ENCODE measurements at regions not wholly inside any gene's neighbourhood (a gene's known extent, or its start where the extent isn't known, plus 50 kb on each side); places are given as distances from the start of the nearest gene placed in this dataset.

GRCh38 chr21:39087238-39088030, 95.8 kb downstream of the PSMG1 start (continued):
- TF ChIP-seq BHLHE40 (IDR thresholded peaks at IDR 0.05; ENCODE audit: borderline replicate concordance in 1 of 2, low read depth in 2 of 2, low read length in 1 of 2) (no peak), RFX5 (IDR thresholded peaks at IDR 0.05; ENCODE audit: low read depth, low read length) (no peak), NR2C2 (IDR thresholded peaks at IDR 0.05; ENCODE audit: borderline replicate concordance, control insufficient read depth, insufficient read length, low read depth) (no peak), POLR2A (IDR thresholded peaks at IDR 0.05; ENCODE audit: low read depth, low read length) (no peak), TCF12 (IDR thresholded peaks at IDR 0.05; ENCODE audit: low read depth, low read length) (no peak), CREB1 (IDR thresholded peaks at IDR 0.05; ENCODE audit: low read depth) (no peak), CEBPZ (IDR thresholded peaks at IDR 0.05; ENCODE audit: low read depth, low read length) (no peak)

GRCh38 chr21:39086547-39086946, 96.7 kb downstream of the PSMG1 start:
- Histone ChIP-seq H3K4me3 (no peak overlapping the region), H3K9ac (ENCODE audit: control insufficient read depth, insufficient read depth, low read length) (no peak overlapping the region), H3K79me2 (ENCODE audit: control insufficient read depth, insufficient read depth, low read length) (no peaks in the 10 kb centered on the region), H2AFZ (ENCODE audit: control insufficient read depth, low read depth, low read length) (no peak overlapping the region), H3K9me3 (replicated peaks; ENCODE audit: control insufficient read depth, insufficient read depth, low read length) (no peaks in the 10 kb centered on the region), H3K27ac (ENCODE audit: control insufficient read depth, insufficient read depth) (no peak overlapping the region), H3K4me1 (ENCODE audit: control insufficient read depth, insufficient read depth, low read length) (no peaks in the 10 kb centered on the region), H4K20me1 (ENCODE audit: control insufficient read depth, insufficient read depth) (no peaks in the 10 kb centered on the region), H3K4me2 (ENCODE audit: control insufficient read depth, insufficient read depth) (no peak overlapping the region), H3K27me3 (replicated peaks in 1 of 2; ENCODE audit: control insufficient read depth in 2 of 2, insufficient read depth in 2 of 2, low read length in 1 of 2) (peaks cover 0 to 3% of the 10 kb centered on the region in 2 experiments; a peak in 2 of 4 replicates), H3K36me3 (ENCODE audit: control insufficient read depth in 2 of 2, insufficient read depth in 2 of 2, low read length in 1 of 2) (no peaks in the 10 kb centered on the region)
- ChIA-PET SMC1A (ENCODE audit: uncharacterized antibody, unreplicated experiment) (no interaction called here), CTCF (no interaction called here), POLR2A (no interaction called here), RAD21 (ENCODE audit: unreplicated experiment) (no interaction called here)
- ATAC-seq (no peak), DNase-seq (ENCODE audit: low read depth, low spot score) (no peak), FAIRE-seq (no peak)
- BruUV-seq (replicated peaks), result no TSS peak
- intact Hi-C loops (cut with micrococcal nuclease; ENCODE audit: unreplicated experiment) (no loop called here), in situ Hi-C loops (cut with MboI) (no loop called here)
- 30% methylated on average over 7 of the region's 8 CpGs for WGBS (ENCODE audit: insufficient coverage, insufficient replicate concordance, low lambda C conversion rate, missing lambda C conversion rate)
- TF ChIP-seq NFXL1 (IDR thresholded peaks at IDR 0.05; ENCODE audit: borderline replicate concordance), result no peak
- no peak for TF ChIP-seq BCLAF1 (IDR thresholded peaks at IDR 0.05)
- no peak for TF ChIP-seq HDAC6 (IDR thresholded peaks at IDR 0.05; ENCODE audit: unreplicated experiment)
- no peak for TF ChIP-seq TARDBP (IDR thresholded peaks at IDR 0.05; ENCODE audit: borderline replicate concordance)
- no peak for TF ChIP-seq SMARCA5 (IDR thresholded peaks at IDR 0.05)
- no peak for TF ChIP-seq GATAD2B (conservative IDR thresholded peaks at IDR 0.05; ENCODE audit: low read depth)
- no peak for TF ChIP-seq CEBPZ (IDR thresholded peaks at IDR 0.05; ENCODE audit: low read depth, low read length)
- no peak for TF ChIP-seq EED (IDR thresholded peaks at IDR 0.05; ENCODE audit: low read depth)

All from GM12878 (cell line).